ENCODE measurements at regions not wholly inside any gene's neighbourhood (a gene's known extent, or its start where the extent isn't known, plus 50 kb on each side); places are given as distances from the start of the nearest gene placed in this dataset.

DNA sequence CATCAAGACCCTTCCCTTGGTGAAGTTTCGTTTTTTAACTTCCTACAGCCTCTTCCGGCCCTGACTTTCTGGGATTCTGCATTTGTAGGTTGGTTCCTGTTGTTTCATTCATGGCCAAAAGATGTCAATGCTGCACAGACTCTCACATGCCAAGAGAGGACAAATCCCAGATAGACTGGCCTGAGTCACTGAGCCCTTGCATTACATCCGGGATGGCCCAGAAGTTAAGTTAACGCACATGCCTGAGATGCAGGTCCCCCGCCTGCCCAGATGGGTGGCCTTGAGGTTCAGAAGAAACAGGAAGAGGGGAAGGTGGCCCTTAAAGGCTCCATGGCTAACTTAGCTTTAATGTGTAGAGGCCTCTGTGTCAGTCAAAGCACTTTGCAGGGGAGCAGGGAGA lies 51.6 kb upstream of the SRGAP3 start:
- no peak for ATAC-seq

DNA sequence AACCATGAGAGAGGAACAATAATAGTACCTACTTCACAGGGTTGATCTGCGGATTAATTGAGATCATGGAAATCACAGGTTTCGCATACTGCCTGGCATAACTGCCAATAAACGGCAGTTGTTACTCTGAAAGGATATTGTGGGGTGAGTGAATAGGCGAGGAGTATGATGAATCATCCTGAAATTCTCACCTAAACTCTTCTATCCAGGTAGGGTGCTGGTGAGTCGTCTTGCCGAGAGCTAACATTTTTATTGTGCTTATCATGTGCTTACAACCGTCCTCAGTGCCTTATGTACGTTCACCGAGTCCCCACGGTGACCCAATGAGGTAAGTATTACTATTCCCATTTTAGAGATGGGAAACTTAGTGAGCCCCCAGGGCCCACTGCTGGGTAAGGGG lies 52.4 kb upstream of the SRGAP3 start:
- peak; percentile 57 to 61 for ATAC-seq

DNA sequence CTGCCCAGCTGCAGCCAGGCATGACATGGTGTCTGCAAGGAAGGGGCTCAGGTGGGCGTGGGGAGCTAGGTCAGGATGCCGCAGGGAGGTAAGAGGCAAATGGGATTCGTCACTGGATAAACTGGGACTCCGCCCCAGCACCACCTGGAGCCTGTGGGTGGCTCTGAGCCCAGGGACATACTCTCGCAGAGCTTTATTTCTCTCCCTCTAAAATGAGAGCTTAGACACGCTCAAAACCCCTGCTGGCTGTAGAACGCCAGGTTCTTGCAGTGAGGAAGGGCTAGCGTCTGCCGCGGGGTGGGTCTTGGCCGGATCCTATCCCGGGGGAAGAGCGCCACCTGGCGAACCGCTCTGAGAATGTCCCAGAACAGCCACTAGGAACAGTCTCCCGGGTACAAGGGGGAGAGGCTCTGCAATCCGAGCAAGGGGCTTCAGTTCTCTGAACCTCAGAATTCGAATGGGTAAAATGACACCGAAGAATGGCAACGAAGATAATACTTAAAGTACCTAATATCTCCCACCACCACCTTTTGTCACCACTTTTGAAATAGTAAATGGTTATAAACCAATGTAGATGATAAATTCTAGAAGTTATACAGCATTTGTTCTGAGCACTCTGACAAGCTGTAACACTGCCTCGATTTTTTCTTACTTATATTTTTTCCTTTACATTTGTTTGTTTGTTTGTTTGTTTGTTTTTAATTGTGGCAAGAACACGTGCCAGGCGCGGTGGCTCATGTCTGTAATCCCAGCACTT lies 53.2 kb upstream of the SRGAP3 start:
- peak; percentile 86 to 90 for ATAC-seq

DNA sequence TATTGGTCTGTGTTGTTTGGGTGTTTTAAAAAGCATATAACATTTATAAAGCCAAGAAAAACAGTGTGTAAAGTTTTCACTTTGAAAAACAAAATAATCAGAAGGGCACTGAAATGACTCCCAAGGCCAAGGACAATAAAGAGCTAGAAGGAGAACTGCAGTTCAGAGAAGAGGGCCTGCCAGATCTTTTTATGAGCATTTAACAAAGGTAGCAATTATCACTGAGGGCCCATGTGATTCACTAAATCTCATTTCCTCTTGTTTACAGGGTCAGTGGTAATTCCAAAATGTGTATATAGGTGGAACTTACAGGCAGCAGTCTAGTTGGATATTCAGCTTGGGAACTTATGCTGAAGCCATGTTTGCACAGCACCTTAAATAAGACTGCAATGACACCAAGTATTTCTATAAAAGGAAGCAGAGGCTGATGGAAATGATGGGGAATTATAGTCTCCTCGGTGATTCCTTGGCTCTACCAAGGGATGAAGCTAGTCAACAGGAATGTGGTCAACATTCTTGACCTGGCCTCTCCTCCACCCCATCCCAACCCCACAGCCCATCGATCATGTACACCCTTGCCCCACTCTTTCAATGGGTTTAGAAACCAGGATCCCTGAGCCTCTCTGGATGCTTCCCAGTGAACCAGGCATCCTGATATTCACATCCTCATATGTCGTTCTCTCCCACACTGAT lies 54.4 kb upstream of the THUMPD3 start:
- no peak for ATAC-seq

DNA sequence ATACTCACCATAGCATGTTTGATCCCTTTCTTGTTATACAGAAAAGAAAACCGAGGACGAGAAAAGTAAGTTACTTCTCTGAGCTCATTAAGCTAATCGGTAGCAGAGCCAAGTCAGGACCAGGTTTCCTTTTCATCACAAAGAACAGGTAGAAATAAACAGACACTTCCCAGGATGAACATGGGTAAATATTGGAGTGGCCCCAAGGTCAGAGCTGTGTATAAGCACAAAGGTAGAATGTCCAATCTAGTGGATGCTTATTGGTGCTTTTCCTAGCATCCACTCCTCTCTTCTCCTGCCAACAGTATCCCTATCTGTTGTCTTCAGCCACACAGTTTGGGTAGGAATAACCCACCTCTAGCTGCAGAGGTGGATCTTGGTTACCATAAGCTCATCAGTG lies 52.8 kb upstream of the THUMPD3 start:
- ATAC-seq = no peak

DNA sequence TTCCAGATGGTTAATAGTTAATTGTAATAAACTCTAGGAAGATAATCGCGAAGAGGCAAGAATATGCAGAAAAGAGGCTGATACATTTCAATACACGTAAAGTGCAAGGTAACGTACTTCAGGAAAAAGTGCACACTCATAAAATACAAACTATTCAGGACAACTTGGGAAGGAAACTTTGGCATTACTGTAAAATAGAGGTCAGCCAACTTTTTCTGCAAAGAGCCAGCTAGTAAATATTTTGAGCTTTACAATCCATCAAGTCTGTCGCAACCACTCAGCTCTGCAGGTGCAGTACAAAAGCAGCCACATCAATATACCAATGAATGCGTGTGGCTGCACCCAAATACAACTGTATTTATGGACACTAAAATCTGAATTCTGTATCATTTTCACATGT lies 51.6 kb upstream of the THUMPD3 start:
- ATAC-seq = no peak
